Coronary artery (tissue), 2 donors: ENCODE measurements at regions not wholly inside any gene's neighbourhood (a gene's known extent, or its start where the extent isn't known, plus 50 kb on each side); places are given as distances from the start of the nearest gene placed in this dataset.

Experiments
- DNase-seq: peaks from one replicate; pipeline ENCODE4 v3.0.0-alpha.2; 2017; ENCODE audit warnings: low spot score
- H3K27ac ChIP-seq, 2 donors: fragments of 200-600 bp; sonication (generic); one replicate each; pipeline ENCODE4 v1.5.1; 2016 to 2019
- H3K4me3 ChIP-seq: fragments of 200-600 bp; sonication (generic); 2 replicates; pipeline ENCODE4 v1.5.1; 2016; ENCODE audit warnings: mild to moderate bottlenecking, moderate library complexity
- TF ChIP-seq, protein P1 (sequence below): fragments of 200-600 bp; sonication (generic); IDR thresholded peaks from one replicate; pipeline ENCODE4 v1.5.1; 2019; ENCODE audit warnings: antibody characterized with exemption

GRCh38 chr1:221563476-221563921 is 178.4 kb downstream of the DUSP10 start:
- no peak for DNase-seq
- H3K4me3 ChIP-seq: no peak overlapping the region
- no peak overlapping the region for H3K27ac ChIP-seq
- TF ChIP-seq, protein P1, sequence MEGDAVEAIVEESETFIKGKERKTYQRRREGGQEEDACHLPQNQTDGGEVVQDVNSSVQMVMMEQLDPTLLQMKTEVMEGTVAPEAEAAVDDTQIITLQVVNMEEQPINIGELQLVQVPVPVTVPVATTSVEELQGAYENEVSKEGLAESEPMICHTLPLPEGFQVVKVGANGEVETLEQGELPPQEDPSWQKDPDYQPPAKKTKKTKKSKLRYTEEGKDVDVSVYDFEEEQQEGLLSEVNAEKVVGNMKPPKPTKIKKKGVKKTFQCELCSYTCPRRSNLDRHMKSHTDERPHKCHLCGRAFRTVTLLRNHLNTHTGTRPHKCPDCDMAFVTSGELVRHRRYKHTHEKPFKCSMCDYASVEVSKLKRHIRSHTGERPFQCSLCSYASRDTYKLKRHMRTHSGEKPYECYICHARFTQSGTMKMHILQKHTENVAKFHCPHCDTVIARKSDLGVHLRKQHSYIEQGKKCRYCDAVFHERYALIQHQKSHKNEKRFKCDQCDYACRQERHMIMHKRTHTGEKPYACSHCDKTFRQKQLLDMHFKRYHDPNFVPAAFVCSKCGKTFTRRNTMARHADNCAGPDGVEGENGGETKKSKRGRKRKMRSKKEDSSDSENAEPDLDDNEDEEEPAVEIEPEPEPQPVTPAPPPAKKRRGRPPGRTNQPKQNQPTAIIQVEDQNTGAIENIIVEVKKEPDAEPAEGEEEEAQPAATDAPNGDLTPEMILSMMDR: no peak

DNA sequence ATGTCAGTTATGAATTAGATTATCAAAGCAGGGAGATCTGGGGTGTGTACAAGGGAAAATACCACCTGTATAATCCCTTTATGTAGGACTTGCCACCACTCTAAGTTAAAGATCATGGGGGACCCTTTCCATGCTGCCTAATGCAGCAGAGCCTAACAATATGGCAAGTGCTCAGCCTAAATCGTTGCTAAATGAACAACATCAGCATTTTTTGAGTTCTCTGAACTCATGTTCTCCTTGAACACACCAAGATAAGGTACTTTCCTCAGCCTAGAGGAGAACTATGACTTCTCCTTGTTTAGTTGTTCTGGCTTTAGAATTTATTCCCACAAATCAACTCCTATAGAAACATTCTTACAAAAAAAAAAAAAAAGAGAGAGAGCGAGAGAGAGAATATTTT is 177.0 kb downstream of the DUSP10 start:
- Histone ChIP-seq H3K4me3 (no peak overlapping the region), H3K27ac (no peak overlapping the region)
- TF ChIP-seq, protein P1: no peak
- no peak for DNase-seq

GRCh38 chr1:221565711-221566110 is 176.2 kb downstream of the DUSP10 start:
- TF ChIP-seq, protein P1: no peak
- Histone ChIP-seq H3K27ac (no peak overlapping the region), H3K4me3 (no peak overlapping the region)
- no peak for DNase-seq

DNA sequence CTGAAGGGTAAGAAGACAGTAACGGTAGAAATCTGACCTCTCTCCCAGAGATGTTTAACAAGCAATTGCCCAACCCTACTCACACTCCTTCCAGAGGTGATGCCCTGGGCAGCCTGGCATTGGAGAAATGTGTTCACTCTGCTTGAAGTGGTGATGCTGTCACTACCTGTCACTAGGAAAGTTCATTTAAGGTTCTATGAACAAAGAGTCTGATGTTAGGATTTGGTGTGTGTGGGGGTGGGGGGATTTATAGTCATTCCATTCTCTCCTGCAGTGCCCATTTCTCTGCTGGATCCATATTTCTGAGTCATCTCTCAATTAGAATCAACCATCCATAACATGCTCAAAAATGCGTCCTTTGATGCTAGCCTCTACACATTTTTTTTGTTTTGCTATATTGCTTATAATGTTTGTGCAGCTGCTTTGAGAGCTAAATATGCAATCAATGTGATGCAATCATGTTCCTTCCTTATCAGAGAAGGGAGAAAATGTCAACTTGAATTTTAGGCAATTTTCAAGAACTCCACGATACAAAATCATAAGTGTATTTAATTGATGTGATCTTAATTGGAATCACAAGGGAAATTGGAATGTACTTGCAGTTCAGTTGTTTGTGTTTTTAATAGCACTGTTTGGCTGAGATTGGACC is 173.9 kb downstream of the DUSP10 start:
- no peak for DNase-seq
- Histone ChIP-seq H3K27ac (no peak overlapping the region), H3K4me3 (no peak overlapping the region)
- TF ChIP-seq, protein P1: no peak

GRCh38 chr1:221573756-221574155 is 168.1 kb downstream of the DUSP10 start:
- no peak overlapping the region for H3K4me3 ChIP-seq
- H3K27ac ChIP-seq: no peak overlapping the region
- TF ChIP-seq, protein P1: no peak
- DNase-seq: no peak

GRCh38 chr1:221574529-221574928 is 167.4 kb downstream of the DUSP10 start:
- TF ChIP-seq, protein P1: no peak
- H3K27ac ChIP-seq: no peak overlapping the region

GRCh38 chr1:221575605-221576004 is 166.3 kb downstream of the DUSP10 start:
- TF ChIP-seq, protein P1: no peak
- Histone ChIP-seq H3K27ac (no peak overlapping the region), H3K4me3 (no peak overlapping the region)
- no peak for DNase-seq

More at GRCh38 chr1:221574529-221574928, 167.4 kb downstream of the DUSP10 start:
- DNase-seq: no peak
- H3K4me3 ChIP-seq: no peak overlapping the region
